ENCODE measurements at regions not wholly inside any gene's neighbourhood (a gene's known extent, or its start where the extent isn't known, plus 50 kb on each side); places are given as distances from the start of the nearest gene placed in this dataset.

DNA sequence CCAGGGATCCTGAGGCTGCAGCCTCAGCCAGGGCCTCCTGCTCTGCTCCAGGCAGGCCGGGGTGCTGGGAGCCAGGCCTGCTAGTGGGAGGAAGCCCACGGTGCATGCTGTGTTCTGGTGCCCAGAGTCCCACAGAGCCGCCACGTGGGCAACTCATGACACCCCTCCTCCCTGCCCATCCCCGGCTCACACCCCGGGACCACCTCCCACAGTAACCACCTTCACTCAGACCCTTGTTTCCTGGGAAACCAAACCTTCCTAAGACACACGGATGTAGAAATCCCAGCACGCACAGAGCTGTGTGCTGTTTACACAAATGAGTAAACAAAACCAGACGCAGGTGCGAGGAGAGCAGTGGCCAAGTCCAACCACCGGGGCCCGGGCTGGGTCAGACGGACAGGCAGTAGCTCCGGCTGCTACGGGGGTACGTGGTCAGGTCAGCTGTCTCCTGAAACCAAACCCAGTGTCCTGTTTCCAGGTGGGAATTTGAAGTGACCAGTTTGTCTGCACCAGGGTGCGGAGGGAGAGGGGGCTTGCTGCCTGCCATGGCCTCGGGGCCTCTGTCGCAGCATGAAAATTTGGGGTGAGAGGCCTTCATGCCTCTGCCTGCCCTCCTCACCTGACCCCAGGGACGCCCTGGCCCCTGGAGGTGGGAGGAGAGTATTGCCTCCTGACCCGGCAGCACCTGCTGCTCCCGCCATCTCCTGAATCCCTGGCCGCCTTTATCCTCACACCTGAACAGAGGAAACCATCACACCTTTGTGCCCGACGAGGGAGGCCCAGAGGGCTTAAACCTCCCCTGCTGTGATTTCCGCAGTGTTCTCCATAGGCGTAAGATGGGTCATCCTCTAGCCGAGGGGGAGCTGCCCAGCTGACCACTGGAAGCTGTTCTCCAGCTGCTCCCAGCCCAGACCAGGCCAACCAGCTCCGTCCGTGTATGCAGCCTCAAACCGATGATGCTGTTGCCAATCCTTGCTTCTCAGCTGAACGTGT, 52.0 kb upstream of the SMOC2 start:
- DNase-seq (ENCODE audit: low read depth, low spot score): no peak
- no peak overlapping the region for H3K27ac ChIP-seq (ENCODE audit: low read depth, low read length)
- CTCF ChIA-PET: no interaction called here
- TF ChIP-seq, protein P1, sequence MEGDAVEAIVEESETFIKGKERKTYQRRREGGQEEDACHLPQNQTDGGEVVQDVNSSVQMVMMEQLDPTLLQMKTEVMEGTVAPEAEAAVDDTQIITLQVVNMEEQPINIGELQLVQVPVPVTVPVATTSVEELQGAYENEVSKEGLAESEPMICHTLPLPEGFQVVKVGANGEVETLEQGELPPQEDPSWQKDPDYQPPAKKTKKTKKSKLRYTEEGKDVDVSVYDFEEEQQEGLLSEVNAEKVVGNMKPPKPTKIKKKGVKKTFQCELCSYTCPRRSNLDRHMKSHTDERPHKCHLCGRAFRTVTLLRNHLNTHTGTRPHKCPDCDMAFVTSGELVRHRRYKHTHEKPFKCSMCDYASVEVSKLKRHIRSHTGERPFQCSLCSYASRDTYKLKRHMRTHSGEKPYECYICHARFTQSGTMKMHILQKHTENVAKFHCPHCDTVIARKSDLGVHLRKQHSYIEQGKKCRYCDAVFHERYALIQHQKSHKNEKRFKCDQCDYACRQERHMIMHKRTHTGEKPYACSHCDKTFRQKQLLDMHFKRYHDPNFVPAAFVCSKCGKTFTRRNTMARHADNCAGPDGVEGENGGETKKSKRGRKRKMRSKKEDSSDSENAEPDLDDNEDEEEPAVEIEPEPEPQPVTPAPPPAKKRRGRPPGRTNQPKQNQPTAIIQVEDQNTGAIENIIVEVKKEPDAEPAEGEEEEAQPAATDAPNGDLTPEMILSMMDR (IDR thresholded peaks at IDR 0.05; ENCODE audit: low read depth, low read length): no peak
- peaks cover 97% of the 10 kb centered on the region for H3K9me3 ChIP-seq (ENCODE audit: control insufficient read depth, insufficient read depth, low read length)
- H3K4me3 ChIP-seq (ENCODE audit: low read depth, low read length): no peak overlapping the region
- POLR2A ChIA-PET: no interaction called here
- no peaks in the 10 kb centered on the region for H3K27me3 ChIP-seq (ENCODE audit: control insufficient read depth, insufficient read depth, low read length)

GRCh38 chr6:168390749-168391420, 50.1 kb upstream of the SMOC2 start:
- TF ChIP-seq, protein P1 (IDR thresholded peaks at IDR 0.05; ENCODE audit: low read depth, low read length): no peak
- Histone ChIP-seq H3K4me3 (ENCODE audit: low read depth, low read length) (no peak overlapping the region), H3K9me3 (ENCODE audit: control insufficient read depth, insufficient read depth, low read length) (peaks cover 97% of the 10 kb centered on the region), H3K27ac (ENCODE audit: low read depth, low read length) (no peak overlapping the region), H3K27me3 (ENCODE audit: control insufficient read depth, insufficient read depth, low read length) (no peaks in the 10 kb centered on the region)
- ChIA-PET POLR2A (no interaction called here), CTCF (no interaction called here)
- no peak for DNase-seq (ENCODE audit: low read depth, low spot score)

Measured in AG04450 (cell line).